HG03097 (cell line): ENCODE measurements at regions not wholly inside any gene's neighbourhood (a gene's known extent, or its start where the extent isn't known, plus 50 kb on each side); places are given as distances from the start of the nearest gene placed in this dataset.

Experiments
- ATAC-seq: cut with Tn5 transposase; IDR thresholded peaks from one replicate; pipeline ENCODE4 v1.9.1; 2021; ENCODE audit not compliant: unreplicated experiment, low FRiP score

GRCh38 chr21:16389643-16390042 is 659.9 kb downstream of the USP25 start:
- ATAC-seq: no peak

GRCh38 chr21:16395285-16395684 is 665.5 kb downstream of the USP25 start:
- ATAC-seq: no peak

GRCh38 chr21:16402752-16403151 is 673.0 kb downstream of the USP25 start:
- ATAC-seq: no peak

GRCh38 chr21:16404776-16405175 is 675.0 kb downstream of the USP25 start:
- ATAC-seq: no peak

- no peak for ATAC-seq
Observed at GRCh38 chr21:16406355-16406754, 676.6 kb downstream of the USP25 start.

GRCh38 chr21:16407403-16408240 is 677.8 kb downstream of the USP25 start:
- ATAC-seq: no peak

GRCh38 chr21:16408280-16408679 is 678.5 kb downstream of the USP25 start:
- ATAC-seq: no peak

GRCh38 chr21:16409352-16409751 is 679.6 kb downstream of the USP25 start:
- no peak for ATAC-seq

GRCh38 chr21:16418226-16418625 is 688.4 kb downstream of the USP25 start:
- no peak for ATAC-seq

GRCh38 chr21:16418642-16419041 is 688.9 kb downstream of the USP25 start:
- ATAC-seq: no peak

- no peak for ATAC-seq
Observed at GRCh38 chr21:16419188-16419921, 689.6 kb downstream of the USP25 start.

GRCh38 chr21:16420031-16420724 is 690.4 kb downstream of the USP25 start:
- no peak for ATAC-seq

GRCh38 chr21:16421007-16421406 is 691.2 kb downstream of the USP25 start:
- no peak for ATAC-seq

- ATAC-seq: no peak
Observed at GRCh38 chr21:16421965-16422364, 692.2 kb downstream of the USP25 start.

- no peak for ATAC-seq
Observed at GRCh38 chr21:16422702-16423101, 692.9 kb downstream of the USP25 start.

GRCh38 chr21:16423921-16424320 is 694.1 kb downstream of the USP25 start:
- ATAC-seq: no peak

- no peak for ATAC-seq
Observed at GRCh38 chr21:16424331-16424751, 694.6 kb downstream of the USP25 start.

GRCh38 chr21:16425376-16425775 is 695.6 kb downstream of the USP25 start:
- ATAC-seq: no peak

- no peak for ATAC-seq
Observed at GRCh38 chr21:16426936-16427335, 697.2 kb downstream of the USP25 start.

- no peak for ATAC-seq
Observed at GRCh38 chr21:16427587-16428087, 697.9 kb downstream of the USP25 start.

- no peak for ATAC-seq
Observed at GRCh38 chr21:16437586-16437985, 707.8 kb downstream of the USP25 start.
